Right lobe of liver (tissue), 4 donors: ENCODE measurements at regions not wholly inside any gene's neighbourhood (a gene's known extent, or its start where the extent isn't known, plus 50 kb on each side); places are given as distances from the start of the nearest gene placed in this dataset.

Experiments used
- CTCF ChIP-seq, 4 donors: fragments of 200-600 bp in 3 of 4; fragments of 450-650 bp in 1 of 4; IDR thresholded peaks; one replicate each; pipeline versions ENCODE4 v1.5.1 to v1.8.0; 2016 to 2022; ENCODE audit warnings: antibody characterized with exemption in 4 of 4, mild to moderate bottlenecking in 2 of 4
- POLR2A ChIP-seq: fragments of 450-650 bp; IDR thresholded peaks from one replicate; pipeline ENCODE4 v1.6.1; 2017; ENCODE audit warnings: antibody characterized with exemption, mild to moderate bottlenecking
- donor health status: DM: no; HTN: no; CAD: no.
- donor health status: DM: no; HTN: no; CAD: no.
- donor health status: DM: no; HTN: yes; CAD: no.

GRCh38 chr1:192925609-192926008 lies 116.8 kb downstream of the RGS2 start:
- TF ChIP-seq CTCF (IDR thresholded peaks at IDR 0.05): no peak
- no peak for TF ChIP-seq POLR2A
